Stimulated activated CD4-positive, alpha-beta T cell treated with anti-CD3 and anti-CD28 coated beads, TNF-alpha, amount 100 ng/mL, for 24 hours (primary cell): ENCODE measurements at regions not wholly inside any gene's neighbourhood (a gene's known extent, or its start where the extent isn't known, plus 50 kb on each side); places are given as distances from the start of the nearest gene placed in this dataset.

Experiments used
- DNase-seq, 3 experiments: peaks; one replicate each; pipeline ENCODE4 v3.0.0-alpha.2; 2020; ENCODE audit warnings: low read depth in 3 of 3

- no peak for DNase-seq
Measured at GRCh38 chr10:43972976-43973647, 324.4 kb upstream of the ZNF32 start.

GRCh38 chr10:43971981-43972380, 323.3 kb upstream of the ZNF32 start:
- no peak for DNase-seq

- no peak for DNase-seq
Measured at GRCh38 chr10:43971306-43971705, 322.6 kb upstream of the ZNF32 start.

GRCh38 chr10:43970717-43971116, 322.0 kb upstream of the ZNF32 start:
- DNase-seq, result no peak

GRCh38 chr10:43970018-43970698, 321.5 kb upstream of the ZNF32 start:
- no peak for DNase-seq

- no peak for DNase-seq
Measured at GRCh38 chr10:43969506-43969905, 320.8 kb upstream of the ZNF32 start.

GRCh38 chr10:43968961-43969360, 320.3 kb upstream of the ZNF32 start:
- no peak for DNase-seq

GRCh38 chr10:43968076-43968475, 319.4 kb upstream of the ZNF32 start:
- no peak for DNase-seq

GRCh38 chr10:43966571-43966965, 317.9 kb upstream of the ZNF32 start:
- no peak for DNase-seq

- no peak for DNase-seq
Measured at GRCh38 chr10:43965918-43966570, 317.4 kb upstream of the ZNF32 start.

GRCh38 chr10:43965033-43965917, 316.6 kb upstream of the ZNF32 start:
- DNase-seq, result no peak

GRCh38 chr10:43964486-43964885, 315.8 kb upstream of the ZNF32 start:
- no peak for DNase-seq

GRCh38 chr10:43963793-43964425, 315.2 kb upstream of the ZNF32 start:
- DNase-seq, result no peak

GRCh38 chr10:43963379-43963778, 314.7 kb upstream of the ZNF32 start:
- DNase-seq, result no peak

- no peak for DNase-seq
Measured at GRCh38 chr10:43962346-43963191, 313.9 kb upstream of the ZNF32 start.

GRCh38 chr10:43961523-43962345, 313.1 kb upstream of the ZNF32 start:
- no peak for DNase-seq

- DNase-seq, result no peak
Measured at GRCh38 chr10:43960981-43961380, 312.3 kb upstream of the ZNF32 start.

GRCh38 chr10:43960477-43960876, 311.8 kb upstream of the ZNF32 start:
- DNase-seq, result no peak

GRCh38 chr10:43960135-43960415, 311.4 kb upstream of the ZNF32 start:
- no peak for DNase-seq
